Dedifferentiated amniotic fluid mesenchymal stem cell (primary cell): ENCODE measurements at regions not wholly inside any gene's neighbourhood (a gene's known extent, or its start where the extent isn't known, plus 50 kb on each side); places are given as distances from the start of the nearest gene placed in this dataset.

Source experiments
- DNase-seq: peaks from one replicate; pipeline ENCODE4 v3.0.0-alpha.2; 2016; ENCODE audit errors: extremely low spot score

DNA sequence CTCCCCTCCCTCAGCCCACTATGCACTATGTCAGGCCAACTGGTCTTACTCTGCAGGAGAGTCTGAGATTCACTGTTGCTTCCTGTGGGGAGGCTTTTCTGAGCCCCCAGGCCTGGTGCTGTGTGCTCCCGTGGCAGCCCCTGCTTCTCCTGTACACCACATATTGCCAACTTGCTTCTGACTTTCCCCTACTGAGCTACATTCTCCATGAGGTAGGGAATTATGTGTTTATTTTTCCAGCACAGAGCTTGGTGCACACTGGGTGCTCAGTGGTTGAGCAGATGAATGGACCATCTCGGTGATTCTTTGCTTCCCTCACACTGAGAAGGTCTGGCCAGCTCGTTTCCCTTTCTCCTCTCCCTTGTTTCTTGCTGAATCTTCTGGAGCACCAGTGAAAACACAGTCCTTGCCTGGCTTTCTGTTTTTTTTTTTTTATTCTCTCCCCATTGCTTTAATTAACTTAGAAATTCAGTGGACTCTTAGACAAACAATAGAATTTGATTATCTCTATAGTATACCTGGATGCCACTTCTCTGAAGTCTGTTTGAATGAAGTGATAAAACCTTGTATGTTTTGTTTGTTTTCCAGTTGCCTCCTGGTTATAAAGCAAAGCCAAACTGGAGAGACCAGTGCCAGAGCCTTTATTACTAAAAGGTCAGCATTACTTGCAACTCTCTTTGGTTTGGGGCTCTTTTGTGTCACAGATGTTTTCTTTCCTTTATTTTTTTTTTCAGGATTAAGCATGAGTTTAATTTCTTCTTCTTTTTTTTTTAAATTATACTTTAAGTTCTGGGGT, 50.3 kb upstream of the CNIH3 start:
- no peak for DNase-seq
